NB4 (cell line): ENCODE measurements at regions not wholly inside any gene's neighbourhood (a gene's known extent, or its start where the extent isn't known, plus 50 kb on each side); places are given as distances from the start of the nearest gene placed in this dataset.

Experiments used
- CTCF ChIP-seq: IDR thresholded peaks from one replicate; pipeline ENCODE4 v1.5.1; 2012; ENCODE audit warnings: low read depth, low read length
- MAX ChIP-seq: IDR thresholded peaks from 2 replicates; pipeline ENCODE4 v1.6.1; 2011; ENCODE audit warnings: low read depth, low read length
- MYC ChIP-seq: IDR thresholded peaks from 2 replicates; pipeline ENCODE4 v1.6.1; 2011; ENCODE audit warnings: low read depth, low read length
- POLR2A ChIP-seq: IDR thresholded peaks from 2 replicates; pipeline ENCODE4 v1.6.1; 2011; ENCODE audit warnings: mild to moderate bottlenecking; ENCODE audit not compliant: insufficient read length; ENCODE audit errors: extremely low read depth

- TF ChIP-seq CTCF (no peak), POLR2A (no peak), MYC (no peak), MAX (no peak)
Observed at GRCh38 chr5:3190433-3190832, 405.2 kb upstream of the IRX1 start.
